ENCODE measurements at regions not wholly inside any gene's neighbourhood (a gene's known extent, or its start where the extent isn't known, plus 50 kb on each side); places are given as distances from the start of the nearest gene placed in this dataset.

- TF ChIP-seq PBX3 (IDR thresholded peaks at IDR 0.05) = no peak
- no peak for TF ChIP-seq POLR2A (IDR thresholded peaks at IDR 0.05; ENCODE audit: low read length)
- no peak for TF ChIP-seq CTCF (IDR thresholded peaks at IDR 0.05)
- TF ChIP-seq EP300 (IDR thresholded peaks at IDR 0.05) = no peak
- TF ChIP-seq CEBPB (IDR thresholded peaks at IDR 0.05) = no peak
- TF ChIP-seq EHMT2 (IDR thresholded peaks at IDR 0.05; ENCODE audit: low read depth) = no peak
- TF ChIP-seq BHLHE40 (IDR thresholded peaks at IDR 0.05; ENCODE audit: low read depth, low read length) = no peak
- TF ChIP-seq, protein P1, sequence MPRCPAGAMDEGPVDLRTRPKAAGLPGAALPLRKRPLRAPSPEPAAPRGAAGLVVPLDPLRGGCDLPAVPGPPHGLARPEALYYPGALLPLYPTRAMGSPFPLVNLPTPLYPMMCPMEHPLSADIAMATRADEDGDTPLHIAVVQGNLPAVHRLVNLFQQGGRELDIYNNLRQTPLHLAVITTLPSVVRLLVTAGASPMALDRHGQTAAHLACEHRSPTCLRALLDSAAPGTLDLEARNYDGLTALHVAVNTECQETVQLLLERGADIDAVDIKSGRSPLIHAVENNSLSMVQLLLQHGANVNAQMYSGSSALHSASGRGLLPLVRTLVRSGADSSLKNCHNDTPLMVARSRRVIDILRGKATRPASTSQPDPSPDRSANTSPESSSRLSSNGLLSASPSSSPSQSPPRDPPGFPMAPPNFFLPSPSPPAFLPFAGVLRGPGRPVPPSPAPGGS (IDR thresholded peaks at IDR 0.05) = no peak
- TF ChIP-seq ZSCAN20 (CRISPR knock-in tag; IDR thresholded peaks at IDR 0.05) = no peak
- no peak for TF ChIP-seq CHD4 (IDR thresholded peaks at IDR 0.05; ENCODE audit: borderline replicate concordance)
- no peak for TF ChIP-seq JUNB (IDR thresholded peaks at IDR 0.05)
These were observed 124.3 kb upstream of the PRICKLE2 start for GRCh38 chr3:64349551-64349950.
